ENCODE measurements at regions not wholly inside any gene's neighbourhood (a gene's known extent, or its start where the extent isn't known, plus 50 kb on each side); places are given as distances from the start of the nearest gene placed in this dataset.

DNA sequence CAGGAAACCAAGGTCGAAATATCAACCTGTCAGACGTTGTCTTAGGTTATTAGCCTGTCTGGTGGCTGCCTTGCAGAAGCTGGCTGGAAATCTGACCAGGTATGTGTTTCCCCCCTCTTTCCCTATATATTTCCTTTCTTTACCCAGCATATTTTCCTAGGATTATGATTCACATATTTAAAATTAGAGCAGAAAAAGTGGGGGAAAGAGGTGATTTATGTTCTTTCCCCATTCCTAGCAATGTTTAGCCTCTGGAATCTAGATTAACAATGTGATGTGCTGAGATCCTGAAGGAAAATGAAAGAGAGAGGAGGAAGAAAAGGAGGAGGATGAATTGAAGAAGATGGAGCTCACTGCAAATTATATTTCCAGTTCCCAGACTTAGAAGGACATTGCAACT, 421.4 kb upstream of the AUTS2 start:
- H3K27ac ChIP-seq: no peak overlapping the region
- TF ChIP-seq CTCF (conservative IDR thresholded peaks at IDR 0.05): no peak

DNA sequence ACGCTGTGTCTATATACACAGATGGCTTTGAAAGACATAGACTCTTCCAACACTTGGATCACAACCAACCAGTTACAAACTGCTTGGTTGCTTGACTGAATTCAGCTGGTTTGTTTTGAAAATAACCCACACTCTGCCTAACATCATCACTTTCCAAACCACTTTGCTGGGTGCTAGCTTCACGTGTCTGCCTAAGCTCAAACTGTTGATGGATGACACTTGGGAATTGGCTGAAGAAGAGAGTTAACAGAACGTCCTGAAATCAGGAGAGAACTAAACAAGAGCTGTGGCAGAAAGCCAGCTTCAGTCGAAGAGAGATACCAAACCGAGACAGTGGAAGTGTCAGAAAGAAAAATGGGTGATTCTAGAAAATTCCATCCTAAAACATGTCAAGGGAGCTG, 420.8 kb upstream of the AUTS2 start:
- TF ChIP-seq CTCF (conservative IDR thresholded peaks at IDR 0.05): no peak

DNA sequence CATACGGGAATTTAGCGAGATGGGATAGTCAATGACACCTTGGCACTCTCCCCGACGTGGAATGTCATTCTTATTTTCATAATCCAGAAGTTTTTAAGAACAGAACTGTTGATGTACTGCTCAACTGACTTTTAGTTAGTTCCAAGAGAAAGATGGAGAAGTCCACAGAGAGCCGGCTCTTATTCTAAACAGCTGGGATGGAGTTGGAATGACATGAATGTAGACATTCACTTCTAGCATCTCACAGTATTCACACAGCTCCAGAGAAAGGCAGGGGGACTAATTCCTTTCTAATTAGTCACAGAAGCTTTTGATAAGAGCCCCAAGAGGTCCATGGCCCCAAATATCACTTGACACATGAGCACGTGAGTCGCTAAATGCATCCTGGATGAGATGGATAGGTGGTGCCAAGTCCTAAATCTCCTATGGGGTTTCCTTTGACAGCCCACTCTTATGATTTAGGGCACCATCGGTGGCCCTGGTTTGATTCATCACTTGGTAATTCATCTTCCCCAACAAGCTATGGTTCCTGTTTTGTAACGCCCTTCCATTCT, 420.3 kb upstream of the AUTS2 start:
- TF ChIP-seq CTCF (conservative IDR thresholded peaks at IDR 0.05): no peak
- H3K27ac ChIP-seq: no peak overlapping the region

More for the DNA sequence above, 420.8 kb upstream of the AUTS2 start:
- H3K27ac ChIP-seq: no peak overlapping the region

DNA sequence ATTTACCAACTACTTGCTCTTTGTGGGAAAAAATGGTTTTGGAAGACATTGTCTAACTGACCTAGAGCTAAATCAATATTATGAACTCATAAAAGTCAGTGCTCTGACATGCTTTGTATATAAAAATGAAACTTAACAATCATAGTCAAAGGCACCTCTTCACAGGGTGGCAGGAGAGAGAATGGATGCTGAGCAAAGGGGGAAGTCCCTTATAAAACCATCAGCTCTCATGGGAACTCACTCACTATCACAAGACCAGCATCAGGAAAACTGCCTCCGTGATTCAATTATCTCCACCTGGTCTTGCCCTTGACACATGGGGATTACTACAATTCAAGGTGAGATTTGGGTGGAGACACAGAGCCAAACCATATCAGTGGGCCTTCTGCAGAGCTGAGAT, 417.6 kb upstream of the AUTS2 start:
- no peak overlapping the region for H3K27ac ChIP-seq
- no peak for TF ChIP-seq CTCF (conservative IDR thresholded peaks at IDR 0.05)

- no peak for TF ChIP-seq CTCF (conservative IDR thresholded peaks at IDR 0.05)
- H3K27ac ChIP-seq: no peak overlapping the region
Observed at GRCh38 chr7:69182596-69183467, 415.4 kb upstream of the AUTS2 start.

DNA sequence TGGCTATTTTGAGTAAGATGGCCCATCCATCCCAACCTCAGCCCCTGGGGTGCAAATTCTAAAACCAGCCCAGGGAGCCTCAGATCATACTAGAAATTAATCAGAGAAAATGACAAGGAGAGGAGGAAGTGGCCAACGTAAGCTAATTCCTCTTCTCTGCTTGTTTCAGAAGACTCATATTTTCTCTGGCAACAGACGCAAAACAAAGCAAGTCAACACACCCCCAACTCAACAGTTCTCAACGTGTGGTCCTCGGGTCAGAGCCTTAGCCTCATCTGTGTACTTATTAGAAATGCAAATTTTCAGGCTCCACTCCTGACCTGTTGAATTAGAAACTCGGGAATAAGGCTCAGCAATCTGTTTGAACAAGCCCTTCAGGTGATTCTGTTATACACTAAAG, 413.9 kb upstream of the AUTS2 start:
- H3K27ac ChIP-seq: no peak overlapping the region
- no peak for TF ChIP-seq CTCF (conservative IDR thresholded peaks at IDR 0.05)

GRCh38 chr7:69185170-69185569, 413.1 kb upstream of the AUTS2 start:
- H3K27ac ChIP-seq: no peak overlapping the region
- TF ChIP-seq CTCF (conservative IDR thresholded peaks at IDR 0.05): no peak

All from VCaP (cell line).